Liver (tissue), 8 donors: ENCODE measurements at regions not wholly inside any gene's neighbourhood (a gene's known extent, or its start where the extent isn't known, plus 50 kb on each side); places are given as distances from the start of the nearest gene placed in this dataset.

Source experiments
- DNase-seq: peaks from one replicate; pipeline ENCODE4 v3.0.0-alpha.2; 2017; ENCODE audit warnings: low spot score
- H3K27ac ChIP-seq, 2 donors: one replicate each; pipeline ENCODE4 v1.7.0; 2013; ENCODE audit warnings: inconsistent platforms in 2 of 2, low read length in 2 of 2, control low read depth in 1 of 2, low read depth in 1 of 2, mild to moderate bottlenecking in 1 of 2
- H3K27me3 ChIP-seq, 4 donors: one replicate each; pipeline versions ENCODE4 v1.6.1 to v1.7.0; 2013; ENCODE audit warnings: low read length in 3 of 4, inconsistent platforms in 1 of 4, mild to moderate bottlenecking in 1 of 4, moderate library complexity in 1 of 4; ENCODE audit not compliant: control insufficient read depth in 4 of 4, insufficient read depth in 4 of 4
- H3K36me3 ChIP-seq, 4 donors: one replicate each; pipeline versions ENCODE4 v1.6.1 to v1.7.0; 2013; ENCODE audit warnings: low read length in 3 of 4, mild to moderate bottlenecking in 3 of 4, low read depth in 1 of 4, moderate library complexity in 1 of 4; ENCODE audit not compliant: control insufficient read depth in 4 of 4, insufficient read depth in 3 of 4
- H3K4me1 ChIP-seq, 4 donors: one replicate each; pipeline versions ENCODE4 v1.6.1 to v1.7.0; 2013; ENCODE audit warnings: low read length in 3 of 4, mild to moderate bottlenecking in 3 of 4, moderate library complexity in 1 of 4; ENCODE audit not compliant: control insufficient read depth in 4 of 4, insufficient read depth in 4 of 4
- H3K4me3 ChIP-seq, 3 donors: one replicate each; pipeline versions ENCODE4 v1.6.1 to v1.7.0; 2013; ENCODE audit warnings: low read length in 3 of 3, control low read depth in 1 of 3, low read depth in 1 of 3, mild to moderate bottlenecking in 1 of 3
- H3K9ac ChIP-seq, 2 donors: one replicate each; pipeline ENCODE4 v1.7.0; 2013; ENCODE audit warnings: low read length in 2 of 2, mild to moderate bottlenecking in 2 of 2, moderate library complexity in 2 of 2, control low read depth in 1 of 2, low read depth in 1 of 2
- H3K9me3 ChIP-seq, 4 donors: one replicate each; pipeline versions ENCODE4 v1.6.1 to v1.7.0; 2013; ENCODE audit warnings: low read length in 3 of 4; ENCODE audit not compliant: control insufficient read depth in 4 of 4
- ATF3 ChIP-seq: IDR thresholded peaks from 2 replicates; pipeline ENCODE4 v1.6.1; 2016; ENCODE audit warnings: antibody characterized with exemption
- CTCF ChIP-seq: fragments of 150-350 bp; IDR thresholded peaks from 2 replicates; pipeline ENCODE4 v1.5.1; 2017; ENCODE audit warnings: improper control_type of control experiment, low read depth, low read length; ENCODE audit not compliant: missing input control
- EGR1 ChIP-seq, 2 donors: IDR thresholded peaks; 2 replicates each; pipeline ENCODE4 v1.6.1; 2016 to 2018; ENCODE audit warnings: antibody characterized with exemption in 2 of 2, low read depth in 2 of 2
- FOXA1 ChIP-seq: IDR thresholded peaks from 2 replicates; pipeline ENCODE4 v1.6.1; 2016; ENCODE audit warnings: antibody characterized with exemption
- FOXA2 ChIP-seq: IDR thresholded peaks from 2 replicates; pipeline ENCODE4 v1.6.1; 2016; ENCODE audit warnings: antibody characterized with exemption
- GABPA ChIP-seq, 2 donors: IDR thresholded peaks in 1 of 2; conservative IDR thresholded peaks in 1 of 2; 2 replicates each; pipeline ENCODE4 v1.6.1; 2016; ENCODE audit warnings: antibody characterized with exemption in 2 of 2, mild to moderate bottlenecking in 1 of 2, moderate library complexity in 1 of 2
- HNF4A ChIP-seq, 2 donors: conservative IDR thresholded peaks; 2 replicates each; pipeline ENCODE4 v1.6.1; 2016; ENCODE audit warnings: antibody characterized with exemption in 2 of 2, mild to moderate bottlenecking in 2 of 2
- HNF4G ChIP-seq: IDR thresholded peaks from 2 replicates; pipeline ENCODE4 v1.6.1; 2016; ENCODE audit warnings: antibody characterized with exemption
- NR2F2 ChIP-seq: IDR thresholded peaks from 2 replicates; pipeline ENCODE4 v1.6.1; 2016; ENCODE audit warnings: antibody characterized with exemption
- RAD21 ChIP-seq, 2 donors: IDR thresholded peaks; 2 replicates each; pipeline ENCODE4 v1.6.1; 2016; ENCODE audit warnings: antibody characterized with exemption in 2 of 2, mild to moderate bottlenecking in 2 of 2
- REST ChIP-seq: IDR thresholded peaks from 2 replicates; pipeline ENCODE4 v1.6.1; 2016; ENCODE audit warnings: antibody characterized with exemption, mild to moderate bottlenecking
- RXRA ChIP-seq, 2 donors: IDR thresholded peaks; 2 replicates each; pipeline ENCODE4 v1.6.1; 2017 to 2018; ENCODE audit warnings: antibody characterized with exemption in 2 of 2, mild to moderate bottlenecking in 1 of 2
- SP1 ChIP-seq: IDR thresholded peaks from 2 replicates; pipeline ENCODE4 v1.6.1; 2018; ENCODE audit warnings: antibody characterized with exemption, mild to moderate bottlenecking
- TAF1 ChIP-seq: conservative IDR thresholded peaks from 2 replicates; pipeline ENCODE4 v1.6.1; 2016; ENCODE audit warnings: antibody characterized with exemption, mild to moderate bottlenecking
- YY1 ChIP-seq: IDR thresholded peaks from 2 replicates; pipeline ENCODE4 v1.6.1; 2016; ENCODE audit warnings: antibody characterized with exemption, mild to moderate bottlenecking
- ZBTB33 ChIP-seq: IDR thresholded peaks from 2 replicates; pipeline ENCODE4 v1.6.1; 2016; ENCODE audit warnings: antibody characterized with exemption
- WGBS: extraction: QIAGEN DNeasy Blood & Tissue Kit; methylation state at CpG from one replicate; pipeline ENCODE4 v1.1.7; 2013; 5-methylcytosine and 5-hydroxymethylcytosine counted together
- donor health status: healthy.
- donor health status: healthy.
- donor health status: healthy.
- donor health status: healthy.
- donor health status: healthy.

GRCh38 chr17:22253007-22253406, 560.7 kb downstream of the KCNJ18 start:
- 90% methylated on average over 1 of the region's 1 CpG for WGBS
- Histone ChIP-seq H3K27me3 (no peaks in the 10 kb centered on the region), H3K4me1 (no peaks in the 10 kb centered on the region), H3K4me3 (no peak overlapping the region), H3K9me3 (no peaks in the 10 kb centered on the region), H3K9ac (no peak overlapping the region), H3K36me3 (no peaks in the 10 kb centered on the region), H3K27ac (no peak overlapping the region)
- TF ChIP-seq CTCF: no peak
- no peak for TF ChIP-seq GABPA (IDR thresholded peaks at IDR 0.05 in 1 of 2, conservative IDR thresholded peaks at IDR 0.05 in 1 of 2)
- TF ChIP-seq YY1: no peak
- no peak for TF ChIP-seq SP1
- TF ChIP-seq EGR1 (IDR thresholded peaks at IDR 0.05; ENCODE audit: low read depth in 2 of 2): no peak
- no peak for TF ChIP-seq TAF1
- no peak for TF ChIP-seq HNF4G
- no peak for TF ChIP-seq REST
- TF ChIP-seq RXRA (IDR thresholded peaks at IDR 0.05): no peak
- DNase-seq: no peak

- no peak overlapping the region for H3K9ac ChIP-seq
- no peak overlapping the region for H3K4me3 ChIP-seq
- no peak for TF ChIP-seq ATF3
- TF ChIP-seq GABPA (IDR thresholded peaks at IDR 0.05 in 1 of 2, conservative IDR thresholded peaks at IDR 0.05 in 1 of 2): no peak
- TF ChIP-seq EGR1 (IDR thresholded peaks at IDR 0.05; ENCODE audit: low read depth in 2 of 2): no peak
- TF ChIP-seq RXRA (IDR thresholded peaks at IDR 0.05): no peak
- TF ChIP-seq FOXA1: no peak
- TF ChIP-seq HNF4G: no peak
- TF ChIP-seq RAD21 (IDR thresholded peaks at IDR 0.05): no peak
- no peak for TF ChIP-seq HNF4A (conservative IDR thresholded peaks at IDR 0.05)
- no peak for TF ChIP-seq CTCF
- no peak for TF ChIP-seq NR2F2
- TF ChIP-seq YY1: no peak
- TF ChIP-seq ZBTB33: no peak
- no peak for TF ChIP-seq FOXA2
- H3K4me1 ChIP-seq: no peaks in the 10 kb centered on the region
- no peaks in the 10 kb centered on the region for H3K27me3 ChIP-seq
- H3K27ac ChIP-seq: no peak overlapping the region
- H3K36me3 ChIP-seq: no peaks in the 10 kb centered on the region
- 61% methylated on average over 17 of the region's 17 CpGs for WGBS
- peaks cover 0 to 11% (median 5%) of the 10 kb centered on the region in 4 donors for H3K9me3 ChIP-seq
- no peak for DNase-seq
These were observed 573.5 kb downstream of the KCNJ18 start for GRCh38 chr17:22265807-22266206.
